Body of pancreas (tissue), 4 donors: ENCODE measurements at regions not wholly inside any gene's neighbourhood (a gene's known extent, or its start where the extent isn't known, plus 50 kb on each side); places are given as distances from the start of the nearest gene placed in this dataset.

Experiments used
- CTCF ChIP-seq, 7 experiments: fragments of 450-650 bp in 4 of 7; fragments of 200-600 bp in 3 of 7; sonication (generic) in 3 of 7; IDR thresholded peaks; one replicate each; pipeline ENCODE4 v1.5.1; 2016 to 2019; ENCODE audit warnings: antibody characterized with exemption in 7 of 7
- POLR2A ChIP-seq, 3 donors: fragments of 450-650 bp; IDR thresholded peaks; one replicate each; pipeline ENCODE4 v1.6.1; 2016; ENCODE audit warnings: antibody characterized with exemption in 3 of 3, mild to moderate bottlenecking in 2 of 3

- TF ChIP-seq POLR2A (IDR thresholded peaks at IDR 0.05) = no peak
- TF ChIP-seq CTCF (IDR thresholded peaks at IDR 0.05) = no peak
Observed at GRCh38 chr1:19581381-19581780, 62.7 kb upstream of the NBL1 start.
